ENCODE measurements at regions not wholly inside any gene's neighbourhood (a gene's known extent, or its start where the extent isn't known, plus 50 kb on each side); places are given as distances from the start of the nearest gene placed in this dataset.
"Not testable (repeated sequence)": the region's sequence is repeated elsewhere in the genome, so short reads cannot be mapped to it uniquely, and the experiment has no call there.

GRCh38 chr2:132279344-132279743 is 117.6 kb upstream of the ANKRD30BL start:
- Mint-ChIP-seq H3K4me3 (no peak overlapping the region), H3K36me3 (ENCODE audit: low read depth) (no peaks in the 10 kb centered on the region), H3K27me3 (peaks cover 9% of the 10 kb centered on the region), H3K4me1 (ENCODE audit: low read depth) (no peaks in the 10 kb centered on the region), H3K9me3 (peaks cover 7% of the 10 kb centered on the region), H3K27ac (no peak overlapping the region)
- intact Hi-C loops (cut with micrococcal nuclease): no loop called here
- TF ChIP-seq, protein P1, sequence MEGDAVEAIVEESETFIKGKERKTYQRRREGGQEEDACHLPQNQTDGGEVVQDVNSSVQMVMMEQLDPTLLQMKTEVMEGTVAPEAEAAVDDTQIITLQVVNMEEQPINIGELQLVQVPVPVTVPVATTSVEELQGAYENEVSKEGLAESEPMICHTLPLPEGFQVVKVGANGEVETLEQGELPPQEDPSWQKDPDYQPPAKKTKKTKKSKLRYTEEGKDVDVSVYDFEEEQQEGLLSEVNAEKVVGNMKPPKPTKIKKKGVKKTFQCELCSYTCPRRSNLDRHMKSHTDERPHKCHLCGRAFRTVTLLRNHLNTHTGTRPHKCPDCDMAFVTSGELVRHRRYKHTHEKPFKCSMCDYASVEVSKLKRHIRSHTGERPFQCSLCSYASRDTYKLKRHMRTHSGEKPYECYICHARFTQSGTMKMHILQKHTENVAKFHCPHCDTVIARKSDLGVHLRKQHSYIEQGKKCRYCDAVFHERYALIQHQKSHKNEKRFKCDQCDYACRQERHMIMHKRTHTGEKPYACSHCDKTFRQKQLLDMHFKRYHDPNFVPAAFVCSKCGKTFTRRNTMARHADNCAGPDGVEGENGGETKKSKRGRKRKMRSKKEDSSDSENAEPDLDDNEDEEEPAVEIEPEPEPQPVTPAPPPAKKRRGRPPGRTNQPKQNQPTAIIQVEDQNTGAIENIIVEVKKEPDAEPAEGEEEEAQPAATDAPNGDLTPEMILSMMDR (IDR thresholded peaks at IDR 0.05): no peak
- ChIA-PET POLR2A (no interaction called here), CTCF (no interaction called here)
- ATAC-seq (no peak), DNase-seq (no peak)

GRCh38 chr2:132279930-132280615 is 118.3 kb upstream of the ANKRD30BL start:
- H3K36me3 Mint-ChIP-seq (ENCODE audit: low read depth): no peaks in the 10 kb centered on the region
- ATAC-seq (no peak), DNase-seq (no peak)
- H3K27ac Mint-ChIP-seq: no peak overlapping the region
- CTCF ChIA-PET: no interaction called here
- intact Hi-C loops (cut with micrococcal nuclease): no loop called here
- no peak overlapping the region for H3K4me3 Mint-ChIP-seq
- H3K27me3 Mint-ChIP-seq: peaks cover 9% of the 10 kb centered on the region
- H3K4me1 Mint-ChIP-seq (ENCODE audit: low read depth): no peaks in the 10 kb centered on the region
- TF ChIP-seq, protein P1 (IDR thresholded peaks at IDR 0.05): no peak
- POLR2A ChIA-PET: no interaction called here
- peaks cover 7% of the 10 kb centered on the region for H3K9me3 Mint-ChIP-seq

DNA sequence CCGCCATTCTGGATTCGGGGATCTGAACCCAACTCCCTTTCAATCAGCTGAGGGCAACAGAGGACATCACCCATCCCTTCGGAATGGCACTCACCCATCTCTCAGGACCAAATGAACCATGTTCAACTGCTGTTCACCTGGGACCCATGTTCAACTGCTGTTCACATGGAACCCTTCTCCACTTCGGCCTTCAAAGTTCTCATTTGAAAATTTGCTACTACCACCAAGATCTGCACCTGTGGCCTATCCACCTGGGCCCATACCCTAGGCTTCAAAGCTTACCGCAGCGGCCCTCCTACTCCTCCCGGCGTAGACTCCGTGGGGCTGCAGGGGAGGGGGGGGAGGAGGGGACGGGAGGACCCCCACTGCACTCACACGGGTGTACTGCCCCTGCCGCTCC is 119.2 kb upstream of the ANKRD30BL start:
- ChIA-PET CTCF (no interaction called here), POLR2A (no interaction called here)
- H3K4me3 Mint-ChIP-seq: no peak overlapping the region
- DNase-seq: no peak
- no peak overlapping the region for H3K27ac Mint-ChIP-seq
- H3K4me1 Mint-ChIP-seq (ENCODE audit: low read depth): no peaks in the 10 kb centered on the region
- no peak for ATAC-seq
- H3K9me3 Mint-ChIP-seq: peaks cover 7% of the 10 kb centered on the region
- peaks cover 9% of the 10 kb centered on the region for H3K27me3 Mint-ChIP-seq
- intact Hi-C loops (cut with micrococcal nuclease): no loop called here
- TF ChIP-seq, protein P1 (IDR thresholded peaks at IDR 0.05): no peak
- no peaks in the 10 kb centered on the region for H3K36me3 Mint-ChIP-seq (ENCODE audit: low read depth)

DNA sequence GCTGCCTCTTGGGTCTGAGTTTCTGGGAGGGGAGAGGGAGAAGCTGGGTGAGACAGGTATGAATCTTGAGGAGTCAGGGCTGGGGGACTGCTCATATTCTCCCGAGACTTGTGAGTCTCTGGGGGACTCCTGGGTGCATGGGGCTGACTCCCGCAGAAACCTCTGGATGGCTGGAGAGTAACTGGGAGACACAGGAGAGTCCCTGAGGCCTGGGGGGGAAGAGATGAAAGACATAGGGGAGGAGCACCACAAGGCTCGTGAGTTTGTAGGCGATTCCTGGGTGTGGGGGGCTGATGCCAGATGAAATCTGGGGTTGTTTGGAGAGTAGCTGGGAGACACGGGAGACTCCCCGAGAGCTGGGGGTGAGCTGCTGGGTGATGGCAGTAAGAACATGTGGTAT is 120.4 kb upstream of the ANKRD30BL start:
- H3K27ac Mint-ChIP-seq; POLR2A ChIA-PET; CTCF ChIA-PET; H3K4me3 Mint-ChIP-seq; intact Hi-C loops (cut with micrococcal nuclease); DNase-seq; H3K9me3 Mint-ChIP-seq; ATAC-seq; H3K36me3 Mint-ChIP-seq (ENCODE audit: low read depth); H3K27me3 Mint-ChIP-seq; H3K4me1 Mint-ChIP-seq (ENCODE audit: low read depth): not testable (repeated sequence)

DNA sequence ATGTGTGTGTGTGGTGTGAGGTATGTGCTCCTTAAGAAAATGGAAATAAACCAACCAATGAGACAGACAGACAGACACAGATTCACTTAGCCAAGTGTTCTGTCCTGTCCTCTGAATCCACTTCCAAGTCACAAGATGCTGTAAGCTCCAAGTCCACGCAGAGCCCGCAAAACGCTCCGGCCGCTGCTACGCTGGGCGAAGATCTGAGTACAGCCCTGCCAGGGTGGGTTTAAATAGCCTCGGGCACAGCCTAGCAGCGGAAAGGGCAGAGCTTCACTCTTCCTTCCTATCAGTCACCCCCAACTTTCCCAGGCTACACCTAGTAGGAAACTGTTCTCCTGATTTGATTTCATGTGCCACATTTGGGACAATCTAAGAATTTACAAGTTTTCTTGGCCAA is 121.2 kb upstream of the ANKRD30BL start:
- H3K4me1 Mint-ChIP-seq (ENCODE audit: low read depth): no peaks in the 10 kb centered on the region
- no peak overlapping the region for H3K27ac Mint-ChIP-seq
- intact Hi-C loops (cut with micrococcal nuclease): no loop called here
- TF ChIP-seq, protein P1 (IDR thresholded peaks at IDR 0.05): no peak
- ChIA-PET CTCF (no interaction called here), POLR2A (no interaction called here)
- peaks cover 9% of the 10 kb centered on the region for H3K27me3 Mint-ChIP-seq
- no peak for DNase-seq
- peaks cover 3% of the 10 kb centered on the region for H3K9me3 Mint-ChIP-seq
- no peaks in the 10 kb centered on the region for H3K36me3 Mint-ChIP-seq (ENCODE audit: low read depth)
- no peak for ATAC-seq
- no peak overlapping the region for H3K4me3 Mint-ChIP-seq

DNA sequence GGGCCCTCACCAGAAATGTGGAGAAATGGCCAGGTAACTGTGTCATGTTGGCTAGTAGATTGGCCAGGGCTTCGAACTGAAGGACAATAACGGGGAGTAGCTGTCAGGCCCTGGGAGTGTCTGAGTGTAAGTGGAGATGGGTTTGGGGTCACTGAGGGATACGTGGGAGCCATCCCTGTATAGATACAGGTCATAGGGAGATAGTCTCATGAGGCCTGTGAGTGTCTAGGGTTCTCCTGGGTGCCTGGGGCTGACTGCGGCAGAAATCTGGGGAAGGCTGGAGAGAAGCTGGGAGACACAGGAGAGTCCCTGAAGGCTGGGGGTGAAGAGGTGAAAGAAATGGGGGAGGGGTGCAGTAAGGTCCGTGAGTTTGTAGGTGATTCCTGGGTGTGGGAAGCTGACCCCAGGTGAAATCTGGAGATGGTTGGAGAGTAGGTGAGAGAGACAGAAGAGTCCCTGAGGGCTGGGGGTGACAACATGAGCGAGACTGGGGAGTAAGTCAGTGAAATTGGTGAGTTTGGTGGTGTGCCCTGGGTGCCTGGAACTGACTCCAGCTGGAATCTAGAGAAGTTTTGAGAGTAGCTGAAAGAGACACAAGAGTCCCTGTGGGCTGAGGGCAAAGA is 124.6 kb upstream of the ANKRD30BL start:
- H3K36me3 Mint-ChIP-seq (ENCODE audit: low read depth); H3K27me3 Mint-ChIP-seq; H3K4me1 Mint-ChIP-seq (ENCODE audit: low read depth); H3K27ac Mint-ChIP-seq; H3K4me3 Mint-ChIP-seq; DNase-seq; ATAC-seq; intact Hi-C loops (cut with micrococcal nuclease); POLR2A ChIA-PET; CTCF ChIA-PET; H3K9me3 Mint-ChIP-seq: not testable (repeated sequence)

GRCh38 chr2:132287910-132288309 is 126.2 kb upstream of the ANKRD30BL start:
- POLR2A ChIA-PET; H3K36me3 Mint-ChIP-seq (ENCODE audit: low read depth); ATAC-seq; DNase-seq; H3K27ac Mint-ChIP-seq; H3K4me3 Mint-ChIP-seq; H3K4me1 Mint-ChIP-seq (ENCODE audit: low read depth); H3K9me3 Mint-ChIP-seq; CTCF ChIA-PET; H3K27me3 Mint-ChIP-seq; intact Hi-C loops (cut with micrococcal nuclease): not testable (repeated sequence)

DNA sequence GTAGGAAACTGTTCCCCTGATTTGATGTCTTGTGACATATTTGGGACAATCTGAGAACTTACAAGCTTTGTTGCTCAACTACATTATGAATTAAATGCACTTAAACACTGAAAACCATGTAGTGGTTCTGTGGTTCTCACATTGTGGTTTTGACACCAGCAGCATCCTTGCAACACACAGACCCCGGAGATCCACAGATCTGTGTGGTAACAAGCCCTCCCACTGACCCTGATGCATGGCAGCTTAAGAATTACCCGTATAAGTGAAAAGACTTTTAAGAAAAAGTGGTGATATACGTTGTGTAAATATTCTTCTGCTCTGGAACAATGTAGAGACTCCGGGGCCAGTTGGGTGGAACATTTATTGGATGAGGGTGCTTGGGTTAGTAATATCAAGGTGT is 127.4 kb upstream of the ANKRD30BL start:
- H3K4me3 Mint-ChIP-seq; POLR2A ChIA-PET; H3K27ac Mint-ChIP-seq; H3K27me3 Mint-ChIP-seq; CTCF ChIA-PET; H3K9me3 Mint-ChIP-seq; H3K36me3 Mint-ChIP-seq (ENCODE audit: low read depth); H3K4me1 Mint-ChIP-seq (ENCODE audit: low read depth); intact Hi-C loops (cut with micrococcal nuclease); DNase-seq; ATAC-seq: not testable (repeated sequence)

- ATAC-seq; intact Hi-C loops (cut with micrococcal nuclease); H3K36me3 Mint-ChIP-seq (ENCODE audit: low read depth); POLR2A ChIA-PET; H3K27ac Mint-ChIP-seq; H3K4me3 Mint-ChIP-seq; DNase-seq; H3K9me3 Mint-ChIP-seq; H3K4me1 Mint-ChIP-seq (ENCODE audit: low read depth); H3K27me3 Mint-ChIP-seq; CTCF ChIA-PET: not testable (repeated sequence)
These were observed 126.8 kb upstream of the GPR39 start for GRCh38 chr2:132289812-132290211.
